OCI-LY1 (cell line): ENCODE measurements at regions not wholly inside any gene's neighbourhood (a gene's known extent, or its start where the extent isn't known, plus 50 kb on each side); places are given as distances from the start of the nearest gene placed in this dataset.

Experiments used
- H2AFZ ChIP-seq: fragments of 200-600 bp; sonication (generic), shearing (Covaris generic); 2 replicates; pipeline ENCODE4 v1.6.0; 2014; ENCODE audit warnings: antibody characterized with exemption, mild to moderate bottlenecking, low read length
- H3F3A ChIP-seq: fragments of 200-600 bp; sonication (generic), shearing (Covaris generic); 2 replicates; pipeline ENCODE4 v1.6.0; 2014; ENCODE audit warnings: mild to moderate bottlenecking, antibody characterized with exemption, low read length, moderate library complexity; ENCODE audit not compliant: insufficient read depth
- H3K27ac ChIP-seq: fragments of 200-600 bp; sonication (generic); 2 replicates; pipeline ENCODE4 v1.5.1; 2014; ENCODE audit warnings: low read length, mixed run types, mild to moderate bottlenecking, low read depth; ENCODE audit not compliant: poor library complexity, severe bottlenecking
- H3K27me3 ChIP-seq: fragments of 200-600 bp; sonication (generic); 2 replicates; pipeline ENCODE4 v1.6.0; 2014; ENCODE audit warnings: antibody characterized with exemption, mild to moderate bottlenecking, low read length, moderate library complexity; ENCODE audit not compliant: insufficient read depth
- H3K36me3 ChIP-seq: fragments of 200-600 bp; sonication (generic); 2 replicates; pipeline ENCODE4 v1.6.1; 2014; ENCODE audit warnings: mild to moderate bottlenecking, antibody characterized with exemption, low read length, moderate library complexity, mixed read lengths; ENCODE audit not compliant: insufficient read depth
- H3K4me1 ChIP-seq: fragments of 200-600 bp; sonication (generic); 2 replicates; pipeline ENCODE4 v1.5.1; 2014; ENCODE audit warnings: mild to moderate bottlenecking, low read length, moderate library complexity; ENCODE audit not compliant: insufficient read depth, severe bottlenecking
- H3K4me2 ChIP-seq: fragments of 200-600 bp; sonication (generic), shearing (Covaris generic); 2 replicates; pipeline ENCODE4 v1.6.1; 2014; ENCODE audit warnings: low read length
- H3K4me3 ChIP-seq: fragments of 200-600 bp; sonication (generic); 2 replicates; pipeline ENCODE4 v1.5.1; 2014; ENCODE audit warnings: low read length, low read depth, mild to moderate bottlenecking, mixed read lengths; ENCODE audit not compliant: poor library complexity, severe bottlenecking
- H3K79me2 ChIP-seq: fragments of 200-600 bp; shearing (Covaris generic); 2 replicates; pipeline ENCODE4 v1.6.1; 2016; ENCODE audit warnings: mixed run types, low read length, mixed read lengths; ENCODE audit not compliant: insufficient read depth
- H3K9ac ChIP-seq: fragments of 200-600 bp; sonication (generic), shearing (Covaris generic); 2 replicates; pipeline ENCODE4 v1.6.1; 2014; ENCODE audit warnings: mild to moderate bottlenecking, low read length, mixed read lengths
- H3K9me2 ChIP-seq: fragments of 200-600 bp; sonication (generic), shearing (Covaris generic); 2 replicates; pipeline ENCODE4 v1.6.1; 2014; ENCODE audit warnings: low read depth, mild to moderate bottlenecking, low read length, mixed read lengths
- H3K9me3 ChIP-seq: fragments of 200-600 bp; shearing (Covaris generic); 2 replicates; pipeline ENCODE4 v1.6.1; 2014; ENCODE audit warnings: low read length, mixed read lengths
- H4K20me1 ChIP-seq: fragments of 200-600 bp; sonication (generic), shearing (Covaris generic); 2 replicates; pipeline ENCODE4 v1.6.0; 2016; ENCODE audit warnings: mild to moderate bottlenecking, low read length; ENCODE audit not compliant: insufficient read depth
- EZH2 ChIP-seq: fragments of 200-600 bp; sonication (generic), shearing (Covaris generic); IDR thresholded peaks from 2 replicates; pipeline ENCODE4 v1.8.0; 2017; ENCODE audit warnings: borderline replicate concordance, mixed run types, mild to moderate bottlenecking, antibody characterized with exemption, low read length, moderate library complexity, mixed read lengths
- TF ChIP-seq, protein P1 (sequence below): fragments of 200-600 bp; sonication (generic), shearing (Covaris generic); IDR thresholded peaks from 2 replicates; pipeline ENCODE4 v1.5.1; 2017; ENCODE audit warnings: mild to moderate bottlenecking, antibody characterized with exemption, low read length, moderate library complexity, mixed read lengths

DNA sequence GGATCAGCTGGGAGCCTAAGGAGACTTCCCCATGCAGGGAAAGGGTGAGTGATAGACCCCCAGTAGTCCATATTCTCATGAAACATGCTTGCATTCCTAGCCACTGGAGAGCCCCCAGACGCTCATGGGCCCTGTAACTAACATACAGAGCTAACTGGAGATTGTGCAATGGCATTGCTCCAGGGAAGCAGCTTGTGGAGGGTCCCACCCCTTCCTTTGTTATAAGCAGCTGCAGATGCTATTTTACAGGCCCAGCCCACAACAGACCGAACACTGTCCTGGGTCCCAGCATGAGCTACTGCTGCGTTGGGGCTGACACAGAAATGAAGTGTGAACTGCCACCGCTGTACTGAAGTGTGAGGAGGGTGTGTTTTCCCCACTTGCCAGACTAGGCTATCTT, 1465.7 kb upstream of the DIAPH2 start:
- Histone ChIP-seq H3K27ac (no peak overlapping the region), H3K4me2 (no peak overlapping the region), H3K9ac (no peak overlapping the region), H3K9me3 (no peaks in the 10 kb centered on the region), H3K9me2 (no peaks in the 10 kb centered on the region), H3K36me3 (no peaks in the 10 kb centered on the region), H3K79me2 (no peaks in the 10 kb centered on the region), H3K4me1 (no peaks in the 10 kb centered on the region), H3K4me3 (no peak overlapping the region), H3K27me3 (no peaks in the 10 kb centered on the region), H2AFZ (no peak overlapping the region), H3F3A (no peaks in the 10 kb centered on the region), H4K20me1 (no peaks in the 10 kb centered on the region)
- no peak for TF ChIP-seq EZH2
- TF ChIP-seq, protein P1, sequence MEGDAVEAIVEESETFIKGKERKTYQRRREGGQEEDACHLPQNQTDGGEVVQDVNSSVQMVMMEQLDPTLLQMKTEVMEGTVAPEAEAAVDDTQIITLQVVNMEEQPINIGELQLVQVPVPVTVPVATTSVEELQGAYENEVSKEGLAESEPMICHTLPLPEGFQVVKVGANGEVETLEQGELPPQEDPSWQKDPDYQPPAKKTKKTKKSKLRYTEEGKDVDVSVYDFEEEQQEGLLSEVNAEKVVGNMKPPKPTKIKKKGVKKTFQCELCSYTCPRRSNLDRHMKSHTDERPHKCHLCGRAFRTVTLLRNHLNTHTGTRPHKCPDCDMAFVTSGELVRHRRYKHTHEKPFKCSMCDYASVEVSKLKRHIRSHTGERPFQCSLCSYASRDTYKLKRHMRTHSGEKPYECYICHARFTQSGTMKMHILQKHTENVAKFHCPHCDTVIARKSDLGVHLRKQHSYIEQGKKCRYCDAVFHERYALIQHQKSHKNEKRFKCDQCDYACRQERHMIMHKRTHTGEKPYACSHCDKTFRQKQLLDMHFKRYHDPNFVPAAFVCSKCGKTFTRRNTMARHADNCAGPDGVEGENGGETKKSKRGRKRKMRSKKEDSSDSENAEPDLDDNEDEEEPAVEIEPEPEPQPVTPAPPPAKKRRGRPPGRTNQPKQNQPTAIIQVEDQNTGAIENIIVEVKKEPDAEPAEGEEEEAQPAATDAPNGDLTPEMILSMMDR, result no peak

DNA sequence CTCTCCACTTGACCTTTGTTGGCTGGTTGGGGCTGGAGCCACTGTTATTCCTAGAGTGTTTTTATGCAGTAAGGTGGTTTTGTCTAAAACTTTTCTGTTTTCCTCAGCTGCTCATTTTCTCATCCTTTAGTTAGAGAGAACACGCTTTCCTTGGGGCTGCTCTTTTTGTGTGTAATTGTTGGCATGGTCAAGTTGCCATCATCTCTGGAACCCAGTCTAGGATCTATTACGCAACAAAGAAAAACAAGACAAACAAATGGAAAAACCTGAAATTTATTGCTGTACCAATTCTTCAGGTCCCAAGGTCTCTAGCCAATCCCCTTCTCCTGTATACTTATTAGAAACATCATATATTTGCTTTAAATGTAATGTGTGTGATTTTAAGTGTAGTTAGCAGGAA, 1436.3 kb upstream of the DIAPH2 start:
- Histone ChIP-seq H3K9me2 (no peaks in the 10 kb centered on the region), H3K27me3 (no peaks in the 10 kb centered on the region), H3K9ac (no peak overlapping the region), H4K20me1 (no peaks in the 10 kb centered on the region), H3K4me1 (no peaks in the 10 kb centered on the region), H3K4me3 (no peak overlapping the region), H3K4me2 (no peak overlapping the region), H3K9me3 (no peaks in the 10 kb centered on the region), H2AFZ (no peak overlapping the region), H3K36me3 (no peaks in the 10 kb centered on the region), H3K79me2 (no peaks in the 10 kb centered on the region), H3K27ac (no peak overlapping the region), H3F3A (no peaks in the 10 kb centered on the region)
- TF ChIP-seq, protein P1, result no peak
- TF ChIP-seq EZH2, result no peak

DNA sequence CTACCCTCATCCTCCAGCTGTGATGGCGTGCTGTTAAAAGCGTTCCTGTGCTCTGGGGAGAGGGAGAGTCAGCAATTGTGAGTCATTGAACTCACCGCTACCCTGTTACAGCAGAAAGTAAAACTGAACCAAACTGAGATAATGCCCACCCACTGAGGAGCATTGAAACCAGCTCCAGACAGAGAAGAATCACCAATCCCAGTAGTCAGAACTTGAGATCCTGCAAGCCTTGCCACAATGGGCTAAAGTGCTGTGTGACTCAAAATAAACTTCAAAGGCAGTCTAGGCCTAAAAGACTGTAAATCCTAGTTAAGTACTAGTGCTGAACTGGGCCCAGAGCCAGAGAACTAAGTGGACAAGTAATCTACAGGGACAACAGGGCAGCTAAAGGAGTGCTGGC, 1394.2 kb upstream of the DIAPH2 start:
- no peaks in the 10 kb centered on the region for H3K36me3 ChIP-seq
- H3K27ac ChIP-seq, result no peak overlapping the region
- no peak overlapping the region for H2AFZ ChIP-seq
- no peaks in the 10 kb centered on the region for H3K4me1 ChIP-seq
- no peaks in the 10 kb centered on the region for H3F3A ChIP-seq
- no peaks in the 10 kb centered on the region for H3K27me3 ChIP-seq
- H3K9ac ChIP-seq, result no peak overlapping the region
- no peaks in the 10 kb centered on the region for H3K9me2 ChIP-seq
- H3K4me3 ChIP-seq, result no peak overlapping the region
- no peak overlapping the region for H3K4me2 ChIP-seq
- no peaks in the 10 kb centered on the region for H4K20me1 ChIP-seq
- H3K9me3 ChIP-seq, result no peaks in the 10 kb centered on the region
- H3K79me2 ChIP-seq, result no peaks in the 10 kb centered on the region
- TF ChIP-seq, protein P1, result no peak
- no peak for TF ChIP-seq EZH2
